ENCODE measurements at regions not wholly inside any gene's neighbourhood (a gene's known extent, or its start where the extent isn't known, plus 50 kb on each side); places are given as distances from the start of the nearest gene placed in this dataset.
A peak's percentile ranks its signal among the peaks of the same experiment; 100 is the strongest.

GRCh38 chr4:128358231-128358912, 70.8 kb upstream of the PGRMC2 start:
- no peak for DNase-seq (ENCODE audit: low spot score)

DNA sequence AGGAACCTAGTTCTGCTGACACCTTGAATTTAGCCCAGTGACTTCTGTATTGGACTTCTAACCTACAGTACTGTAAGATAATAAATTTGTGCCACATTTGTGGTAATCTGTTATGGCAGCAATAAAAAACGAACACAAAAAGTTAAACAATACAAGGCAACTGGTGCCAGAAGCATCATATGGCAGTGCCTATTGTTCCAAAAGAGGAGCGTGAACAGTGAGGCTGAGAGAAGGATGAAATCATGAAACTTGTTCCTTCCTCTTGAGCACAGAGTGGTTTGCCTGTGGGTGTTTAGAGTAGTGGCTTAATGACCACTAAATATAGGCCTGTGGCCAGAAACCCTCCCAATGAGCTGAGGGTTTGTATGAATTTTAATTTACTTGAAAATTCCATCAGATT, 69.7 kb upstream of the PGRMC2 start:
- no peak for DNase-seq (ENCODE audit: low spot score)

DNA sequence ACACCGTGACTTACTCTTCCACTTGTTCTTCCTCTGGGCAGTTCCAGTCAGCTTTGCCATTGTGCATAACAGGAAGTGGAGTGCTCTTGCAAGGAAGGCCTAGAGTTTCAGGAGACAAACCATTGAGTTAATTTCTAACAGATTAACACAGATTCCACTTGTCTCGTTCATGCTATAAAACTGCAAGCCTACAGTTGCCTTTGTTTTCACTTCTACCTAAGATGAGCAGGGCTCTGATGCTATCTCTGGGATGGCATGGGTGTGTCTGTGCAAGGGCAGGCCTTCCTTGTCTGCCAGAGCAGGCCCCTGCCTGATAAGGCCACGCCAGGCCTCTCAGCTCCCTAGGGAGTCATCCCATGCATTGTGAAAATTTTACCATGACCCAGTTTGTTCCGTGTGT, 67.7 kb upstream of the PGRMC2 start:
- DNase-seq (ENCODE audit: low spot score), result no peak

- peak; percentile 87 for DNase-seq (ENCODE audit: low spot score)
These were observed 66.7 kb upstream of the PGRMC2 start for GRCh38 chr4:128354205-128354821.

- DNase-seq (ENCODE audit: low spot score), result no peak
These were observed 66.2 kb upstream of the PGRMC2 start for GRCh38 chr4:128353791-128354190.

DNA sequence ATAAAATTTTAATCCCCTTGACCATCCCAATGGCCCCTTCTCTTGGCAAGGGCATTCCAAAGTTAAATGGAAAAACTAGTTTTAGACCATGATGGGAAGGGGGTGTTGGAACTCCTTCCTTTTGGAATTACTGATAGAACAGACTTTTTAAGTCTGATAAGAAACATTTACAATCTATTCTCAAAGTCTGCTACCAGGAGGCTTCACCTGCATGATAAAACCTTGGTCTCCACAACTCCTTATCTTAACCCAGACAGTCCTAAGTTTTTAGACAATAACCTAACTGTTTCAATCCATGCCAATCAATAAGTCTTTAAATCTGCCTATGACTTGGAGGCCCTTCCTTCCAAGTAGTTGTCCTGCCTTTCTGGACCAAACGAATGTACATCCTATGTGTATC, 63.9 kb upstream of the PGRMC2 start:
- no peak for DNase-seq (ENCODE audit: low spot score)

DNA sequence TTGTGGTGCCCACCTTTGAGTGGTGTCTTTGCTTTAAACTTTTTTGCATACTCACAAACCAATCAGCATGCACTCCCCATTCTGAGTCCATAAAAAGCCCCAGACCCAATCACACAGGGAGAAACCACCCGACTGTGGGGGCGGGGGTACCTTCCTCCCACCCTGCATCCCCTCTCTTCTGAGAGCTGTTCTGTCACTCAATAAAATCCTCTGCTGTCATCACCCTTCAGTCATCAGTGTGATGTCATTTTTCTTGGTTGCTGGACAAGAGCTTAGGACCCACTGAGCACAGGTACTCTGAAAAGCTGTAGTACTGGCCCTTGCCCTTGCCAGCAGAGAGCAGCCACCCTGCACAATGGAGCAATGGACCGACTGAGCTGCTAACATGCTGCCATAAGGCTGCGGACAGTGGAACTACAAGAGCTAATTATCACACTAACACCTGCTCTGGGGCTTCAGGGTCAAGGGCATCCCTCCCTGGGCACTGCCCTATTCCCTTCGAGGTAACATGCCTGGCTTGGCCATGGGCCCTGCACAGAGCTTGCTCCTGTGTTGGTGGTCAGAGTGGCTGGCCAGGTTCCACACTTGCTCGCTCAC, 62.9 kb upstream of the PGRMC2 start:
- no peak for DNase-seq (ENCODE audit: low spot score)

DNA sequence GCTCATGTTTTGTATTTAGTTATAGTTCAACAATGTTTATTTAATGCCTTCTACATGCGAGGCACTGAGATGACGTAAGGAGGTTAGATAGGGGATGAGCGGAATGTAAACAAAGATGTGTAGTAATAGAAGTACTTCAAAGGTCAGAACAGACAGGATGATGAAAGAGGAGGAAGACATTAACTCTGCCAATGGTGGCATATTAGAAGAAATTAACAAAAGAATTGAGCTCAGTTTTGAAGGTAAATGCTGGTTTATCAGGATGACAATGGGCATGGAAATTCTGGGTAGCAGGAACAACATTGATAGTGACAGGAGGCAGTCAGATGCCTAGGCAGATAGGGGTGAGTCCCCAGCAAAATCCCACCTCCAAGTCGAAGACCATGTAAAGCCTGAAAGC, 62.3 kb upstream of the PGRMC2 start:
- DNase-seq (ENCODE audit: low spot score), result no peak

DNA sequence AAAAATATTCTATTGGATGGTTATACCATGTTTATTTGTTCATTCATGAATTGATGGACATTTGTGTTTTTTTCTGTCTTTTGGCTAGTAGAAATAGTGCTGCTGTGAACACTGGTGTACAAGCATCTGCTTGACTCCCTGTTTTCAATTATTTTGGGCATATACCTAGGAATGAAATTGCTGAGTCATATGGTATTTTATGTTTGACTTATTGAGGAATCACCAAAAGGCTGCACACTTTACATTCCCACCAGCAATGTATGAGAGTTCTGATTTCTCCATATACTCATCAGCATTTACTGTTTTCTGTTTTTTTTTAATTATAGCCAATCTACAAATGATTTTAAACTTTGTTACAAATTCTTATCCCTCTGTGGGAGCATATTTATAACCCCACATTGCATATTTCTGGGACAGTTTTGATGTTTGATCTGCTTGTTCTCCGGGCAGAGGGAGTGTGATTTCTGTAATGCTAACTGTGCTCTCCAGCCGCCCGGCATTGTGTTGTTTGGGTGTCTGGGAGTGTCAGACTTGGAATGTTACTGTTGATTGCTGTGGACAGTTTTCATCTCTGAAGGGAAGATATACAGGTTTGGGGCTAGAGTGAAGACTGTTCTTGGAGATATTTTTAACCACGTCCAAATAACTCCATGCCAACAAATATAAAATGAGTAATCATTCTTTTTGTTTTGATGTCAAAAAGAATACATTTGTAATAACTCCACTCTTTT, 60.5 kb upstream of the PGRMC2 start:
- no peak for DNase-seq (ENCODE audit: low spot score)

DNA sequence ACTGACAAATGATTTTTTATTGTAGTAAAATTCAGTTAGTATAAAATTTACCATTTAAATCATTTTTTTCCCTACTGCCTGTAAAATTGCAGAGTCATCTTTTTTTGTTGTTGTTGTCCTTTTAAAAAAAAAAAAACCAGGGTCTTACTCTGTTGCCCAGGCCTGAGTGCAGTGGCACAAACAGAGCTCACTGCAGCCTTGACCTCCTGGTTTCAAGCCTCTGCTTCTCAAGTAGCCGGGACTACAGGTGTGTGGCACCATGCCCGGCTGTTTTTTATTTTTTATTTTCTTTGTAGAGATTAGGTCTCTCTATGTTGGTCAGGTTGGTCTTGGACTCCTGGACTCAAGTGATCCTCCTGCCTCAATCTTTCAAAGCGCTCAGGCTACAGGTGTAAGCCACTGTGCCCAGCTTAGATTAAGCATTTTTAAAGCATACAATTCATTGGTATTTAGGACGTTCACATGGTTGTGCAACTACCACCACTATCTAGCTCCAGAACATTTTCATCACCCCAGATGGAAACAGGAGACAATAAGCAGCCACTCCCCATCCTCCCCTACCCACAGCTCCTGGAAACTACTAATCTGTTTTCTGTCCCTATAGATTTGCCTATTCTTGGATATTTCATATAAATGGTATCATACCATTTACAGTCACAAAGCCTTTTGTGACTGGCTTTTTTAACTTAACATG, 59.7 kb upstream of the PGRMC2 start:
- no peak for DNase-seq (ENCODE audit: low spot score)

GRCh38 chr4:128346054-128346716, 58.6 kb upstream of the PGRMC2 start:
- no peak for DNase-seq (ENCODE audit: low spot score)

- DNase-seq (ENCODE audit: low spot score), result no peak
These were observed 58.0 kb upstream of the PGRMC2 start for GRCh38 chr4:128345650-128346049.

- DNase-seq (ENCODE audit: low spot score), result no peak
These were observed 55.1 kb upstream of the PGRMC2 start for GRCh38 chr4:128342762-128343161.

DNA sequence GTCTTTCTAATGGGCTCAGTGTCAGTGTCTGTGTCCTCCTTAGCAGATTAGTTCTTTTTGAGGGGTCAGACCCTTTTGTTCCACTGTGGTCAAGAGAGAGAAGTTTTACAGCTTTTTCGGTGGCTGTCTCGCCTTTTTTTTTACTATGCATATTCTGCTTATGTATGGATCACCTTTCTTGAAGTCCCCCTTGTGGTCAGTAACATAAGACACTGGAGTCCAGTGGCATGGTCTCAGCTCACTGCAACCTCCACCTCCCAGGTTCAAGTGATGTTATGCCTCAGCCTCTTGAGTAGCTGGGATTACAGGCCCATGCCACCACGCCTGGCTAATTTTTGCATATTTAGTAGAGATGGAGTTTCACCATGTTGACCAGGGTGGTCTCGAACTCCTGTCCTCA, 54.0 kb upstream of the PGRMC2 start:
- DNase-seq (ENCODE audit: low spot score), result no peak

DNA sequence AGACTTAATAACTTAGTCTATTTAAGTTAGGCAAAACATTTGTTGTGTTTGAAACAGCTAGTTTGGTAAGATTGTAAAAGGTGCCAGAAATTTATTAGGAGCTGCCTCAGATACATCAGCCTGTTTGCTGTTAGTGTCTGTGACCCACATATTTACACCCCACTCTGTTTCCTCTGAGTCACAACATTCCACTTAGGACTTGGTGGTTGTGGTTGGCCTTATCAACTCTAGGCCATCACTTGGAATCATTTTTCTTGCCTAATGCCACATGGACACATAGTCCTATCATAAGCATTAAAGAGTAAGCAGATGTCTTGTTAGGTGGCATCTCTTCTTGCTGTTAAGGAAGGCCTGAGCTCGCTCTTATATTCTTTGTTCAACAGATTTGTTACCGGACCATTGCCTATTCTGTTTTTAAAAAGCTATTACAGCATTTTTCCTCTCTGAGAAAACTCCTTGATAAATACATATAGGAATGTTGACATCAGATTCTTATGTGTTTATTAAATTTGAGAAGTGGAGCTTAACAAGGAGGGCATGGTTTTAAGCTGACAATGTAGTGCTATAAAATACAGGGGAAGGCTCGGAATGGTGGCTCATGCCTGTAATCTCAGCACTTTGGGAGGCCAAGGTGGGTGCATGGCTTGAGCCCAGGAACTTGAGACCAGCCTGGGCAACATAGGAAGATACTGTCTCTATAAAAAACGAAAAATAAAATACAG, 51.2 kb upstream of the PGRMC2 start:
- no peak for DNase-seq (ENCODE audit: low spot score)

DNA sequence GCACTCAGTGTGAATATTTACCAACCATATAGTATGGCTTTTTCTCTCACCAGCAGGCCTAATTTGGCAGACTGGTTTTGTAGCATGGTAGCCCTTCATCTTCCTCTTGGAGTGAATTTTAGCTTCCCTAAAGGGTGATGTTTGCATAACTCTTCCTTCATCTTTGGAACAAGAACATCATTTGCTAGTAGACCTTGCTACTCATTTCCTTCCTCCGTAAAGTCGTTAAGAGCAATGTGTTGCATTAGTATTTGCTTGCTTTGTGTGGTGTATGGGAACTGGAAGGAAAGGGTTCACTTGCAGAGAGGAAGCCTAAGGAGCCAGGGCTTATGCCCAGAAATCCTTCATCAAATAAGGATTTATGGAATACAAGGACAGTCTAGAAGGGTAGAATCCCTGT, 50.2 kb upstream of the PGRMC2 start:
- DNase-seq (ENCODE audit: low spot score), result no peak
